GM23338 (cell line): ENCODE measurements at regions not wholly inside any gene's neighbourhood (a gene's known extent, or its start where the extent isn't known, plus 50 kb on each side); places are given as distances from the start of the nearest gene placed in this dataset.

Experiments
- ETS1 ChIP-seq: IDR thresholded peaks from 2 replicates; pipeline ENCODE4 v1.6.1; 2016; ENCODE audit warnings: antibody characterized with exemption
- EZH2 ChIP-seq: fragments of 200-600 bp; sonication (generic); IDR thresholded peaks from one replicate; pipeline ENCODE4 v1.8.0; 2017; ENCODE audit warnings: antibody characterized with exemption, mild to moderate bottlenecking, low read depth; ENCODE audit not compliant: unreplicated experiment
- EZH2phosphoT487 ChIP-seq: fragments of 200-600 bp; sonication (generic); IDR thresholded peaks from one replicate; pipeline ENCODE4 v1.8.1; 2018; ENCODE audit warnings: antibody characterized with exemption; ENCODE audit not compliant: unreplicated experiment
- JUNB ChIP-seq: IDR thresholded peaks from one replicate; pipeline ENCODE4 v1.6.1; 2016; ENCODE audit warnings: antibody characterized with exemption; ENCODE audit not compliant: unreplicated experiment
- POLR2AphosphoS5 ChIP-seq: IDR thresholded peaks from 2 replicates; pipeline ENCODE4 v1.6.1; 2016; ENCODE audit warnings: antibody characterized with exemption, low read depth
- REST ChIP-seq: IDR thresholded peaks from one replicate; pipeline ENCODE4 v1.6.1; 2018; ENCODE audit warnings: antibody characterized with exemption; ENCODE audit not compliant: unreplicated experiment
- ZNF462 ChIP-seq: fragments of 250-450 bp; sonication (Bioruptor Pico); IDR thresholded peaks from 2 replicates; pipeline ENCODE4 v1.5.0; 2020; ENCODE audit warnings: mild to moderate bottlenecking, moderate library complexity
- TF ChIP-seq, protein P1 (sequence below), 2 experiments: fragments of 200-600 bp in 1 of 2; sonication (generic) in 1 of 2; conservative IDR thresholded peaks; 2 replicates each; pipeline versions ENCODE4 v1.5.1 to v1.6.1; 2016 to 2017; ENCODE audit warnings: antibody characterized with exemption in 2 of 2, low read depth in 2 of 2, mild to moderate bottlenecking in 2 of 2, moderate library complexity in 1 of 2

DNA sequence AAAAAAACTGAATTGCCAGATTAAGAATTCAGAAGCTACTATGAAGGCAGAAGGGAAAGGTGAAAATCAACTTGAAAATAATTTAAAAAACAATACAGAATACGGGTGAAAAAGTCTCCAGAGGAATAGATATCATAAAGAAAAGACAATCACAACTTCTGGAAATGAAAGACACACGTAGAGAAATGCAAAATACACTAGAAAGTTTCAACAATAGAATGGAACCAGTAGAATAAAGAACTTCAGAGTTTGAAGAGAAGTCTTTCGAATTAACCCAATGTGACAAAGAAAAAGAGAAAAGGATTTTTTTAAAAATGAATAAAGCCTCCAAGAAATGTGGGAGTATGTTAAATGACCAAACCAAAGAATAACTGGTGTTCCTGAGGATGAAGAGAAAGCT lies 263.8 kb upstream of the FAT3 start:
- TF ChIP-seq, protein P1, sequence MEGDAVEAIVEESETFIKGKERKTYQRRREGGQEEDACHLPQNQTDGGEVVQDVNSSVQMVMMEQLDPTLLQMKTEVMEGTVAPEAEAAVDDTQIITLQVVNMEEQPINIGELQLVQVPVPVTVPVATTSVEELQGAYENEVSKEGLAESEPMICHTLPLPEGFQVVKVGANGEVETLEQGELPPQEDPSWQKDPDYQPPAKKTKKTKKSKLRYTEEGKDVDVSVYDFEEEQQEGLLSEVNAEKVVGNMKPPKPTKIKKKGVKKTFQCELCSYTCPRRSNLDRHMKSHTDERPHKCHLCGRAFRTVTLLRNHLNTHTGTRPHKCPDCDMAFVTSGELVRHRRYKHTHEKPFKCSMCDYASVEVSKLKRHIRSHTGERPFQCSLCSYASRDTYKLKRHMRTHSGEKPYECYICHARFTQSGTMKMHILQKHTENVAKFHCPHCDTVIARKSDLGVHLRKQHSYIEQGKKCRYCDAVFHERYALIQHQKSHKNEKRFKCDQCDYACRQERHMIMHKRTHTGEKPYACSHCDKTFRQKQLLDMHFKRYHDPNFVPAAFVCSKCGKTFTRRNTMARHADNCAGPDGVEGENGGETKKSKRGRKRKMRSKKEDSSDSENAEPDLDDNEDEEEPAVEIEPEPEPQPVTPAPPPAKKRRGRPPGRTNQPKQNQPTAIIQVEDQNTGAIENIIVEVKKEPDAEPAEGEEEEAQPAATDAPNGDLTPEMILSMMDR (conservative IDR thresholded peaks at IDR 0.05; ENCODE audit: low read depth in 2 of 2): no peak
- no peak for TF ChIP-seq EZH2phosphoT487
- no peak for TF ChIP-seq EZH2
- TF ChIP-seq REST: no peak
- no peak for TF ChIP-seq POLR2AphosphoS5
- TF ChIP-seq JUNB: no peak
- no peak for TF ChIP-seq ETS1
- TF ChIP-seq ZNF462: no peak
